Hepatocyte (in vitro differentiated cells): ENCODE measurements at regions not wholly inside any gene's neighbourhood (a gene's known extent, or its start where the extent isn't known, plus 50 kb on each side); places are given as distances from the start of the nearest gene placed in this dataset.

Experiments used
- EZH2phosphoT487 ChIP-seq: fragments of 200-600 bp; sonication (generic); IDR thresholded peaks from one replicate; pipeline ENCODE4 v1.6.1; 2018; ENCODE audit warnings: antibody characterized with exemption, mild to moderate bottlenecking, low read depth, moderate library complexity; ENCODE audit not compliant: unreplicated experiment, severe bottlenecking
- TF ChIP-seq, protein P1 (sequence below): fragments of 200-600 bp; sonication (generic); IDR thresholded peaks from 2 replicates; pipeline ENCODE4 v1.5.1; 2016; ENCODE audit warnings: antibody characterized with exemption, mild to moderate bottlenecking; ENCODE audit not compliant: poor library complexity

DNA sequence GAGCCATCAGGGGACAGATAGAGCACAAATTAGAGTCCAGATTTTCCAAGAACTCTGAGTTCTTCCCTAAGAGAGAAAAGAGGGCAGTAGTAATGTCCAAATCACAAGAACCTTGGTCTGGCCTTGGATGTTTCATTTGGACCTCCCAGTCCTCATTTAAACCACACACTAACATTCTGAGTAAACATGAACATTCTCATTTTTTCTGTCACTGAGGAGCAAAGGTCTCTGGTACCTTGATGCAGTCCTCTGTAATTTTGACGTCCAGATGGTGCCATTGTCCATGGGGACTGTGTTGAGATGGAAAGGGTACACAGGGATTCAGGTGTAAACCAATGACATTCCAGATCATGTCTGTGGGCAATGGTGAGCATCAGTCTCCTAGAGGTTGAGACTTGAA lies 225.4 kb upstream of the PHYHIPL start:
- no peak for TF ChIP-seq EZH2phosphoT487
- TF ChIP-seq, protein P1, sequence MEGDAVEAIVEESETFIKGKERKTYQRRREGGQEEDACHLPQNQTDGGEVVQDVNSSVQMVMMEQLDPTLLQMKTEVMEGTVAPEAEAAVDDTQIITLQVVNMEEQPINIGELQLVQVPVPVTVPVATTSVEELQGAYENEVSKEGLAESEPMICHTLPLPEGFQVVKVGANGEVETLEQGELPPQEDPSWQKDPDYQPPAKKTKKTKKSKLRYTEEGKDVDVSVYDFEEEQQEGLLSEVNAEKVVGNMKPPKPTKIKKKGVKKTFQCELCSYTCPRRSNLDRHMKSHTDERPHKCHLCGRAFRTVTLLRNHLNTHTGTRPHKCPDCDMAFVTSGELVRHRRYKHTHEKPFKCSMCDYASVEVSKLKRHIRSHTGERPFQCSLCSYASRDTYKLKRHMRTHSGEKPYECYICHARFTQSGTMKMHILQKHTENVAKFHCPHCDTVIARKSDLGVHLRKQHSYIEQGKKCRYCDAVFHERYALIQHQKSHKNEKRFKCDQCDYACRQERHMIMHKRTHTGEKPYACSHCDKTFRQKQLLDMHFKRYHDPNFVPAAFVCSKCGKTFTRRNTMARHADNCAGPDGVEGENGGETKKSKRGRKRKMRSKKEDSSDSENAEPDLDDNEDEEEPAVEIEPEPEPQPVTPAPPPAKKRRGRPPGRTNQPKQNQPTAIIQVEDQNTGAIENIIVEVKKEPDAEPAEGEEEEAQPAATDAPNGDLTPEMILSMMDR, result no peak
